GM23248 (cell line): ENCODE measurements at regions not wholly inside any gene's neighbourhood (a gene's known extent, or its start where the extent isn't known, plus 50 kb on each side); places are given as distances from the start of the nearest gene placed in this dataset.

Experiments used
- EZH2 ChIP-seq: fragments of 200-600 bp; sonication (generic); IDR thresholded peaks from 2 replicates; pipeline ENCODE4 v1.6.1; 2018; ENCODE audit warnings: antibody characterized with exemption, mild to moderate bottlenecking; ENCODE audit not compliant: insufficient read depth, poor library complexity, severe bottlenecking
- EZH2phosphoT487 ChIP-seq: fragments of 200-600 bp; sonication (generic); IDR thresholded peaks from 2 replicates; pipeline ENCODE4 v1.6.1; 2018; ENCODE audit warnings: antibody characterized with exemption, moderate library complexity, mild to moderate bottlenecking, low read depth; ENCODE audit not compliant: insufficient read depth

DNA sequence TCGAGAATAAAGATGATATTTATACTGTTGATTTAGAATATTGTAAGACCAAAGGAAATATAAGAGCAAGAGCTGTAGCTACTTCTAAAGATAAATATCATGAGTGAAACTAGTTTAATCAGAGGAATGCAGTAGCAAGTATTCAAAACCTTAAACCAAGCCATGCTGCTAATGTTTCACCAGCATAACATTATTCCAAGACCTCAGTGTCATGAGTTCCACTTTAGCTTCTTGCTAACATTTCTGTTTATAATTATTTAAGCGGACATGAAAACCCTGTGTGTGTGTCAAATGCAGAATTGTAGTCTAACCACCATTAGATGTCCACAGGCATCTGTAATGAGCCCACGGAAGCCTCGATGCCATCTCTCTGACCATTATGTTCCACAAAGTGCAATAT is 752.6 kb upstream of the MARCKS start:
- TF ChIP-seq EZH2phosphoT487 (no peak), EZH2 (no peak)
